ENCODE measurements at regions not wholly inside any gene's neighbourhood (a gene's known extent, or its start where the extent isn't known, plus 50 kb on each side); places are given as distances from the start of the nearest gene placed in this dataset.

DNA sequence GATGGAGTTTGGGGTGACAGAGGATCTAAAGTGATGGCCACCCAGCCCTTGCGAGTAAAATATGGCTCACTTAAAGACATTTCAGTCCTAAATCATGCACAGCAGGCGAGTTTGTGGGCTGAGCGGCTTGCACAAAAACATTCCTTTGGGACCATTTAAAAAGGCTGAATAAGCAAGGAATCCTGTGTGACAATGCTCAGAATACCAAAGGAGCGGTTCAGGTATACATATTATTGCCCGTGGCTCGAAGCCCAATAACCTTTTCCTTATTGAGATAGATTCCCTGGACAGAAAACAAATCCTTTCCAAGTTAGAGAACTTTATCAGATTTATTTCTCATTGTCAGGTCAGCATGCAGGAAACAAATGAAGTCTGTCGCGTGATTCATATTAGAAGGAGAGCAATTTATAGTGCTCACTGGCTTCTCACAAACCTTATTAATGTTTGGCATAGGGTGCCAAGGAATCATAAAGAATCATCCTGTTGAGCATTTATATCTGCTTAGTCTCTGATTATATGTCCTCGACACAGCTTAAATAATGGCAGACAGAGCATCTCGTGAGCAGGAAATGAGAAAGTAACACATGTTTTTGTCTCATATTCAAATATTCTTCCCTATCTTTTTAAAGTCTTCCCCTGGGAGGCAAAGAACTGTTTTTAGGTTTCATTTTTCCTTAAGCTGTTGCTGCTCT, 121.3 kb downstream of the TRMT11 start:
- H3K36me3 ChIP-seq, result peaks cover 17% of the 10 kb centered on the region
- no peaks in the 10 kb centered on the region for H3K4me1 ChIP-seq
- peaks cover 94% of the 10 kb centered on the region for H3K27me3 ChIP-seq (ENCODE audit: low read depth)
- peaks cover 7% of the 10 kb centered on the region for H3K9me3 ChIP-seq (replicated peaks)
- TF ChIP-seq CTCF (IDR thresholded peaks at IDR 0.05; ENCODE audit: borderline replicate concordance), result no peak
- no peak overlapping the region for H3K4me3 ChIP-seq
- no peak overlapping the region for H3K27ac ChIP-seq (replicated peaks)
- intact Hi-C loops (cut with micrococcal nuclease), result no loop called here
- no peak for DNase-seq

DNA sequence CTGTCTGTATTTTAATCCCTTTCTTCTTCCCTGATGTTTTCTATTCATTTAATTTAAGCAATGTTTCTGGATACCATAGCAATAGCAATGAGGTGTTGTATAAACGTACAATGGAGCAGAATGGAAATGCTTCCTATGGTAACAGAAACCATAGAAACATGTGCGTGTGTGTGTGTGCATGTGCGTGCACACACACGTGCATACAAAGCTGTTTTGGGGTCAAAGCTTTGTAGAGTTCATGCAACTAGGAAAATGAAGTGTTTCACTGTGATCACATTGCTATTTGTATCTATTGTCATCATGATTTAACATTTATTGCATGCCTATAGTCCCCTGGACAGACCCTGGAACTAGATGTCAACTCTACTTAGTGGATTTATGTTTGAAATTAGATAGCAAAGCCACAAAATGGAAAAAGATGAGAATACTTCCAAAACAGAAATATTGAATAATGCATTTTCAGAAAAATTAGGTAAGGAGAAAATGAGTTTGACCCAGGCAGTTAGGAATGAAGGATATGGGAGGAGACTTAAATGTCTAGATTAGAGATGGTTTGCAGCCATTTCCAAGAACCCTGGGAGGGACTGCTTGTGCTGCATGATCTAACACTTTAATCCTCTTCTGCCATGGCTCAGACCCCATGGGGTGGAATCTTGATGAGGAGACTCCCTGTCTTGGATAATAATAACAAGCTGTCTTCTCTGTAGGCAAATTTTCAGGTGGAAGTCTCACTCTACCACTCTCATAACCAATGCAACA, 124.4 kb downstream of the TRMT11 start:
- DNase-seq, result no peak
- no peak overlapping the region for H3K27ac ChIP-seq (replicated peaks)
- no peaks in the 10 kb centered on the region for H3K9me3 ChIP-seq (replicated peaks)
- peaks cover 5% of the 10 kb centered on the region for H3K36me3 ChIP-seq
- no peak for TF ChIP-seq CTCF (IDR thresholded peaks at IDR 0.05; ENCODE audit: borderline replicate concordance)
- H3K4me3 ChIP-seq, result no peak overlapping the region
- intact Hi-C loops (cut with micrococcal nuclease), result no loop called here
- H3K4me1 ChIP-seq, result no peaks in the 10 kb centered on the region
- peaks cover 97% of the 10 kb centered on the region for H3K27me3 ChIP-seq (ENCODE audit: low read depth)

DNA sequence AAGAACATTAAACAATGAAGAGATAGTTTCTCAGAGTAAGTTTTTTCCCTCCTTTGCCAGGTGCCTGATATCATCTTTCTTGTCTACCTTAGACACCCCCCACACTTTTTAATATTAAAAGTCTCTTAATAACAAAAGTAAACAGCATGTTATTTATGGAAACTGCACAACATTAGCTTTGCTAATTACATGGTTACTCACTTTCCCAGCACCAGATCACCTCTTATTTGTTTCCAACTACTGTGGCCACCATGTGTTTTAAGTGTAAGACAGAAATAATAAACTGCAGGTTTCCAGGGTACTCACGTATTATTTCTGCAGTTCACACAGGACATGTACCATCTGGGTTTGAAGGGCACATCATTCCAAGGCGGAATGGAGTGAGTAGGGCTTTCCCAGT, 125.0 kb downstream of the TRMT11 start:
- Histone ChIP-seq H3K4me3 (no peak overlapping the region), H3K27ac (replicated peaks) (no peak overlapping the region), H3K4me1 (no peaks in the 10 kb centered on the region), H3K36me3 (peaks cover 5% of the 10 kb centered on the region), H3K9me3 (replicated peaks) (no peaks in the 10 kb centered on the region), H3K27me3 (ENCODE audit: low read depth) (peaks cover 96% of the 10 kb centered on the region)
- no peak for TF ChIP-seq CTCF (IDR thresholded peaks at IDR 0.05; ENCODE audit: borderline replicate concordance)
- intact Hi-C loops (cut with micrococcal nuclease), result no loop called here
- DNase-seq, result no peak

DNA sequence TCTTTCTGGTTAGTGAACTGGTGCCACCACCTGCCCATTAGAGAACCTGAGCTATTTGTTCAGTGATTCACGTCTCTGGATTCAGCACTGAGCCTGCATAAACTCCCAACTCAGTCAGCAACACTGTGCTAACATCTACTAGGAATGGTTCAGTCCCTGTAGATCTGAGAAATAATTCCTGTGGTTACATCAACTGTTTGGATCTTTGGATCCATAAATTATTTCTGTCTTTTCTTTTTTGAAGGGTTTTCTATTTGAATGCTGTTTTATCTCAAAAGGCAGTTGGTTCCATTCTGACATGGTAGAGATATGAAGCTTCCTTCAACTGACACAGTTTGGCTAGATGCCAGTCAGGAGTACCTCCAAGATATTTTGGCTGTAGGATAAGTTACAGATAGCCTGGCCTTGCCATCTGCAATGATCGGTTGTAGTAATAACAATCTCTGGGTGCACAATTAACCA, 125.9 kb downstream of the TRMT11 start:
- H3K9me3 ChIP-seq (replicated peaks), result no peaks in the 10 kb centered on the region
- no peak overlapping the region for H3K27ac ChIP-seq (replicated peaks)
- peaks cover 5% of the 10 kb centered on the region for H3K36me3 ChIP-seq
- DNase-seq, result no peak
- intact Hi-C loops (cut with micrococcal nuclease), result no loop called here
- no peaks in the 10 kb centered on the region for H3K4me1 ChIP-seq
- no peak for TF ChIP-seq CTCF (IDR thresholded peaks at IDR 0.05; ENCODE audit: borderline replicate concordance)
- H3K27me3 ChIP-seq (ENCODE audit: low read depth), result peaks cover 94% of the 10 kb centered on the region
- no peak overlapping the region for H3K4me3 ChIP-seq

DNA sequence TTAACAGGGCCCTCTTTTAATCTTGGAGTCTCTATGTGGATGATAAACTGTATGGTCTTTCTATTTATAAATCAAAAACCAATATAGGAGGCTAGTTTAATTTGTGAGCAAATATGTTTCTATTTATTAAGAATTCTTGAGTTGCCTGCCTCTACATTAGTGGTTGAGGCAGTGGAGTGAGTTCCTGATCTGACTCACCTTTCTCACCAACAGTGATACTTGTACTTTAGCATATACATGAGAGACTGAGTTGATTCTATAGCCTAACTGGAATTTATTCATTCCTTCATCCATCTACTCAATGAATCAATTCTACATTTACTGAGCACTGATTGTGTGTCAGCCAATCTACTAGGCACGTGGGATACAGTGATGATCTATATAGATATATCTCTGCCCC, 126.9 kb downstream of the TRMT11 start:
- H3K9me3 ChIP-seq (replicated peaks), result no peaks in the 10 kb centered on the region
- H3K36me3 ChIP-seq, result peaks cover 5% of the 10 kb centered on the region
- intact Hi-C loops (cut with micrococcal nuclease), result no loop called here
- H3K27ac ChIP-seq (replicated peaks), result no peak overlapping the region
- no peak for DNase-seq
- TF ChIP-seq CTCF (IDR thresholded peaks at IDR 0.05; ENCODE audit: borderline replicate concordance), result no peak
- H3K4me3 ChIP-seq, result no peak overlapping the region
- H3K4me1 ChIP-seq, result peaks cover 5% of the 10 kb centered on the region
- peaks cover 84% of the 10 kb centered on the region for H3K27me3 ChIP-seq (ENCODE audit: low read depth)

All from left ventricle myocardium inferior (tissue), 1 donor.